ENCODE measurements at regions not wholly inside any gene's neighbourhood (a gene's known extent, or its start where the extent isn't known, plus 50 kb on each side); places are given as distances from the start of the nearest gene placed in this dataset.
"Not testable (repeated sequence)": the region's sequence is repeated elsewhere in the genome, so short reads cannot be mapped to it uniquely, and the experiment has no call there.

DNA sequence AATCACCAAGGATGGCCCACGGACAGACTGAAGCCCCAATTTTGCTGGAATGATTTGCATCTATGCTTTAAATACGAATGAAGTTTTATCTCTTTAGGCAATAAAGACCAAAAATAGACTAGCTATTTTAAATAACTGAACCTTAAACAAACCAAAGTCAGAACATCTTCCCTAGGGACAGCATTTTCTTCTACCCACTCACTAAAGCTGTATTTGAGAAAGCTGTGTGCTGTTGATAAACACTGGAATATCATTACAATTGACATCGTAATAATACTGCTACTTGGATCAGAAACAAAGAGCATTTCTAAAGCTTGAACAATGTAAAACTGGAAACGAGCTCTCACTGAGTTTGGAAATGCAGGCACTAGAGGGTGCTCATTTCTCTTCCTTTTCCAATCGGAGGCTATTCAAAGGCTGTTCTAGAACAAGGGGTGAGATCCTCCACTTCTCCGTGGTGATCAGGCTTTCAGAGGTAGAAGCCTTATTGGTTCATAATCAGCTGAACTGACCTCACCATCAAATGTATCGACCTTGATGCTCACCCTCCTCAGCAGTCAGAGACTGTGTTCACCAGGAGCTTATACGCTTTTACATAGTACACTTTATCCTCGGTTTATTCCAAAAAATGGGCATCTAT, 225.3 kb upstream of the PRSS1 start:
- DNase-seq: no peak

DNA sequence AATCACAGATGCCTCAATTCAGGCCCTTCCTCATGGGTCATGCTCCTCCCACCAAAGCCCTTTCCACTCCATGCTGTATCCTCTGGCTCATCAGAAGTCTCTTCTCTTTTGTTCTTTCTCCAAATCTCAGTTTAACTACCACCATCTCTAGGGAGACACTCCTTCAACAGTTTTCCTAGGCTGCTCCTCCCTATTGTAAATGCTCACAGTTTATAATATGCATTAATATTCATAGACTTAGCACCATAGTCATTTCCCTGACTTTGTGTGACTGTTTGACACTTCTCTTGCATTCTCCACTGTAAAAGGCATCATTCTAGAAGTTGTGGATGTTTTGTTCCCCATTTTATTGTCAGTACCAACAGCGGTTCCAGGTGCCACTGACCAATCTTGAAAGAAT, 226.5 kb upstream of the PRSS1 start:
- DNase-seq: no peak

- not testable (repeated sequence) for DNase-seq
Measured at GRCh38 chr7:142520885-142521284, 228.4 kb upstream of the PRSS1 start.

DNA sequence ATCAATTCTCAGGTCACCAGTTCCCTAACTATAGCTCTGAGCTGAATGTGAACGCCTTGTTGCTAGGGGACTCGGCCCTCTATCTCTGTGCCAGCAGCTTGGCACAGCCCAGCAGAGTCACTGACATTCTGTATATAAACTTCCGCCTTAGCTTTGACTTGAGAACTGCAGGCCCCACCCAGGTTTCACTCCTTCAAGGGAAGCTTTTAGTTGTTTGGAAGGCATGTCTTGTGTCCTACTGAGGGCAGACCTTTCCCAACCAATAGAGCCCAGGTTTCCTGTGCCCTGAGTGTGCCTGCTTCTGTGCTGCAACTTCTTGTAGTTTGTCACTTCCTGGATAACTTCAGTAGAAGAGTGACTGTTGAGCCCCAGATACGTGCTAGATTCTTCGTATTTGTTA, 228.8 kb upstream of the PRSS1 start:
- DNase-seq: not testable (repeated sequence)

GRCh38 chr7:142519079-142520078, 229.9 kb upstream of the PRSS1 start:
- no peak for DNase-seq

DNA sequence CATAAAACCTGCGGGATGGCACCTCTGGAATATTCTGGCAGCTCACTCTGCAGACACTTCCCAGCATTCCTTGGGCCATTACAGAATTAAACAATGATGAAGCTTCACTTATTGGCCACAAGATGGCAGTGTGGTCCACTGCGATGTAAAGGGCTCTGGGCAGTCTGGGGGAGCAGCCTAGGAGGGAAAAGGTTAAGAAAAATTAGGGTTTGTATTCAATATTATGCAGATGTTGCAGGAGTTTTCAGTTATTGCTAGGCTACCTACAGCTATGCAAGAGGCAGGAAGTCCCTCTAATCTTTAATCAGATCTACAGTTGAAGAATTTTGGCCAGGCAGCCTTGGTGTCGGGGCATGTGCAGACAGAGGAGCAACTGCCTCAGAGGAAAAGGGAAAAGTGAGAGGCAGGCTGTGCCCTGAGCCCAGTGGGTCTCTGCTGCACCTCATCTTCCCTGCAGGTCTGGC, 233.2 kb upstream of the PRSS1 start:
- DNase-seq: peak; percentile 3

DNA sequence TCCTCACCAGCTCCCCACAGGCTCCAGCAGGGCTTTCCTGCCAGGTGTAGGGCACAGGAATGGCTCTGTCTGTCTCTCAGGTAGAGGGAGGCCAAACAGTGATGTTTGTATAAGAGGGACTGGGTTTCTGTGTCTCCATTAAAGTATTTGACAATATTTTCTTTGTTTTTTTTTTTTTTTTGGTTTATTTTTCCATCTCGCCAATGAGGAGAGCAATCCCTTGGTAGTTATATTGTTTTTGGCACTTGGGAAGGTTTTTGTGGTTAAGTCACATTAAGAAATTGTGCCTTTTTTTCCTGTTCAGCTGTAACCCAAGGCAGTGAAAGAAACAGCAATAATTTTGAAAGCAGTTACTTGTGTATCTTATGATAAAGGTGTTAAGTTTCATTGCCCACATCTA, 234.6 kb upstream of the PRSS1 start:
- DNase-seq: not testable (repeated sequence)

GRCh38 chr7:142513178-142513955, 235.9 kb upstream of the PRSS1 start:
- DNase-seq: no peak

- DNase-seq: no peak
Measured at GRCh38 chr7:142511801-142512200, 237.5 kb upstream of the PRSS1 start.

DNA sequence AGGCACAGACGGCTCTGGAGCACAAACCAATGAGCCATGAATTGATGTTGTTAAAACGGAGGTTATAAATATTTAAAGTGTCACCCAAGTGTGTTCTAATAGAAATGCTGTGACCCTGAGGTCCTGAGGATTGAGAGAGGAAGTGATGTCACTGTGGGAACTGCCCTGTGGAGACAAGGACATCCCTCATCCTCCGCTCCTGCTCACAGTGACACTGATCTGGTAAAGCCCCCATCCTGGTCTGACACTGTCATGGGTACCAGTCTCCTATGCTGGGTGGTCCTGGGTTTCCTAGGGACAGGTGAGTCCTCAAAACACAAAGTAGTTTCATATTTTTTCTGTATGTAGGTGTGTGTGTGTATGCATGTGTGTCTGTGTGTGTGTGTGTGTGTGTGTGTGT, 237.9 kb upstream of the PRSS1 start:
- DNase-seq: no peak

GRCh38 chr7:142509235-142509634, 240.0 kb upstream of the PRSS1 start:
- DNase-seq: not testable (repeated sequence)

DNA sequence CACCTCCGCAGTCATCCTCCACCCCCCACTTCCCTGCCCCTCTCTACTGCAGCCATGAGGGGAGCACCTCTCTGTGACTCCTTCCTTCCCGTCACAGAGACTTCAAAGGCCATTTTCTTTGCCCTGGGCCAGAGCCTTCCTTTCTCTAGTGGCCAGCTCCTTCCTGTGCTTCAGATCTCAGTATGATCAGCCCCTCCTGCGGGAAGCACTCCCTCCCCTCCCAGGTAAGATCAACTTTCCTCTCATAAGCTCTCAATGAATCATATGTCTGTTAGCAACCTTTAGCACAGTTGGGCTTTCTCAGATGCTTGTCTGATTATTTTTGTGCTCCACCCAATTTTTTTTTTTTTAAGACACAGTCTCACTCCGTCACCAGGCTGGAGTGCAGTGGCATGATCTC, 241.0 kb upstream of the PRSS1 start:
- DNase-seq: no peak

DNA sequence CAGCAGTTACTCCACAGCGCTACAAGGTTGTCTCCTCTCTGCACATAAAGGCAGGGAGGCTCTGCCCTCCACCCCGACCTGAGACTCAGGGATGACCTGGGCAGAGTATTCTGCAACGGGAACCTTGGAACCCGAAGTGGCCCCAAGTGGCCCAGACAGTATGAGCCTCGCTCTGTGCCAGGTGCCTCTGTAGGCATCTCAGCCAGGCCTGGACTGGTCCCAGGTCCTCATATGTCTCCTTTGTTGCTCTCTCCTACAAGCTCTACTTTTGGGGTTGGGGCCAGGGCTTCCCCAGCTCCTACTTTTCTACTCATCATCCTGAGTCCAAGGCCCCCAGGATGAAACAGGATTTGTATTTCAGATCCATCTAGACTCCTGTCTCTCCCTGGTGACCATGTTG, 241.5 kb upstream of the PRSS1 start:
- no peak for DNase-seq

DNA sequence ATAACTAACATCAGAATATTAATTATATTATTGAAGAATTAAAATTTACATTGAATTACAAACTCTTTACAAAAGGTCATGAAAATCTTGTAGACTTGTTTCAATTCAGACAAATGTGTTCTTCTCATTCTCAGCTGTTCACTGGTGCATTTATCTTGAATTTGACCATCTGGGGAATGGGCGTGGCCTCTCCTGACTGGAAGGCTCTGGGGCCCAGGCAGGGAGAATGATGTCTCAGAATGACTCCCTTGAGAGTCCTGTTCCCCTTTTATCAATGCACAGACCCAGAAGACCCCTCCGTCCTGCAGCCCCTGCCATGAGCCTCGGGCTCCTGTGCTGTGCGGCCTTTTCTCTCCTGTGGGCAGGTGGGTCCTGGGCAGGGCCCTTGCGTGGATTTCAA, 242.2 kb upstream of the PRSS1 start:
- DNase-seq: not testable (repeated sequence)

DNA sequence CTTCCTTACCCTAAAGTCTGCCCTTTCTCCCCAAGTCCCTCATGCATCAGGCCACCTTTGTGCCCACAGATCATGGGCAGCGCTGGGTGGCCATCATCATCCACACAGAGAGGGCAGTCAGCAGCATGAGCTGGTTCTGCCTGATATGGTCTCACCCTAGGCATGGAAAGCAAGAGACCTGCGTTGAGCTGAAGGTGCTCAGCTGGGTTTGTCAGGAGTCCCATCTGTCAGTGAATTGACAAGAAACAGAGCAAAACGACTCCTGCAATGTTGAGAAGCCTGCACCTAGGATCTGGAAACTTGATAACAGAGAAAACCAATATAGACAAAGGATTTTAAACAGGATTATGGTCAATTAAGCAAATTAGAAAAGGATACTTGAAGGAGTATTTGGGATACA, 242.7 kb upstream of the PRSS1 start:
- DNase-seq: no peak

- DNase-seq: not testable (repeated sequence)
Measured at GRCh38 chr7:142503949-142504348, 245.3 kb upstream of the PRSS1 start.

DNA sequence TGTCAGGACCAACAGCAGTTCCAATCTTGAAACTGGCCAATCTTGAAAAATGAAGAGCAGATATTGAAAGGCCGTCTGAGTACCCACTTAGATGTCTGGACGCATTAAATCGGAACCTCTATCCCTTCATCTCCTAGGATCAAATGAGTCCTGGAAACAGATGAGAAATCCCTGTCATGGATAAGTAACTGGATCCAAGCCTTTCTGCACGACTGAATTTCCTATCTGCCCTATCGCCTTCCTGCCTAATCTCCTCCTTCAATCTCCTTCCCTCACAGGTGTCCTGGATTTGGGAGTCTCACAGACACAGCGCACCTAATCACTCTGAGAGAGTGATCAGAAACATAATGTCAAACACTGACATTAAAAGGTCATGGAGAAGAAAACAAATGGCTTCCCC, 245.2 kb upstream of the PRSS58 start:
- no peak for DNase-seq

- DNase-seq: no peak
Measured at GRCh38 chr7:142501434-142501833, 243.6 kb upstream of the PRSS58 start.

- DNase-seq: no peak
Measured at GRCh38 chr7:142500366-142500765, 242.5 kb upstream of the PRSS58 start.

DNA sequence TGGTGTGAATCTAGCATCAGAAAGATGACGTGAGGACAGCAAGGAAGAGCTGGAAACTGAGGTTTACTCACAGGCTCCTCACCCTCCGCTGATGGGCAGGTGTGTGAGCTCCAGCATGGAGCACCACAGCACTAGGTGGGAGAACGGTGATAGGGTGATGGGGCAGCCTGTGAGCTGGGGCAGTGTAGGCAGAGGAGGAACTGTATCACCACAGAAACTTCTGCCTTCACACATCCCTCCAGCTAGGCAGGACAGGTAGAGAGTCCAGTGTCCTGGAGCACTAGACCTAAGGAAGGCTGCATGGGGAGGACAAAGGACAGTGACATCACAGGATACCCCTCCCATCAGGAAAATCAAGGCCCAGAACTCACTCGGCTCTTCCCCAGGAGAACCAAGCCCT, 241.8 kb upstream of the PRSS58 start:
- DNase-seq: no peak

GRCh38 chr7:142498364-142498763, 240.5 kb upstream of the PRSS58 start:
- DNase-seq: no peak

GRCh38 chr7:142496545-142496991, 238.7 kb upstream of the PRSS58 start:
- DNase-seq: no peak

GRCh38 chr7:142495879-142496278, 238.0 kb upstream of the PRSS58 start:
- not testable (repeated sequence) for DNase-seq
